GM18519 (cell line): ENCODE measurements at regions not wholly inside any gene's neighbourhood (a gene's known extent, or its start where the extent isn't known, plus 50 kb on each side); places are given as distances from the start of the nearest gene placed in this dataset.
"Not testable (repeated sequence)": the region's sequence is repeated elsewhere in the genome, so short reads cannot be mapped to it uniquely, and the experiment has no call there.

Experiments
- ATAC-seq: cut with Tn5 transposase; IDR thresholded peaks from one replicate; pipeline ENCODE4 v1.9.1; 2021; ENCODE audit warnings: mild to moderate bottlenecking, moderate library complexity; ENCODE audit not compliant: unreplicated experiment, low FRiP score

DNA sequence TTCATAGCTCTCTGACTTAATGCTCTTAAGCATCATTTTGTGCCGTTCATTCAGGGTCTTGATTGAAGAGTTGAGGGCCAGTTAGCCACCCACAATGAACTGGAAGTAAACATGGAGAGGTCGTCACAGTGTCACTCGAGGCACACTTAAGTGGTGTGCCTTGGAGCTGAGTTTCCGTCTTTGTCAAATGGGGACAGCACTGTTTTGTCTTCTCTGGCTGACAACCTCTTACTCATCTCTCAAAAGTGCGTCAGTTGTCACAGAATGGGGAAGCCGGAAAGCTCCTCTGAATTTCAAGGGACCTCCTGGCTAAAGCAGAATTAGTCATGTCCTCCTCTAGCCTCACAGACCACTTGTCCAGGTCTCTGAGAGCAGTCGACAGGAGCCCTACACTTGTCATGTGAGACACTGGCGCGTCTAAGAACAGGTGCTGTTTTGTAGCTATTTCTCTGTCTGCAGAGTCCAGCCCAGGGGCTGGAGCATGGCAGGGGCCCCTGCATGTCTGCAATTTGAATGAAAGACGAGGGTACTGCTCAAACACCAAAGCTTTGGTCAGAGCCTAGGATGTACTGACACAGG is 231.5 kb downstream of the NPIPA7 start:
- ATAC-seq: not testable (repeated sequence)

DNA sequence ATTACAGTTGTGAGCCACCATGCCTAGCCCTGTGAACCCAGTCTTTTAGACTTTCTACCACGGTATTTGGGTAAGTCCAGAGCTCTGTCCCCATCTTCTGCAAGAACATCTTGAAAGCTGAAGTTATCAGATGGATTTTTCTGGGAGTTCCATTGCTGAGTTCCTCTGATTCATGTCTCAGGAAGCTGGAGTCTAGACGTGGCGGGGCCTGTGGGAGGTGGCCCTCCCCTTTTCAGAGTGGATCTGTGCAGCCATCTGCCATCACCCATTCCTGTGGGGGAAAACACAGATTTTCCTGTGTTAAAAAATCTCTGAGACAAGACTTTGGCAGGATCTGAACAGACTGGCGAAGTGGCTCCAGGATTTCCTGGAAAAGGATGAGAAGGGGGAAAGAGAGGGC is 234.3 kb downstream of the NPIPA7 start:
- not testable (repeated sequence) for ATAC-seq

DNA sequence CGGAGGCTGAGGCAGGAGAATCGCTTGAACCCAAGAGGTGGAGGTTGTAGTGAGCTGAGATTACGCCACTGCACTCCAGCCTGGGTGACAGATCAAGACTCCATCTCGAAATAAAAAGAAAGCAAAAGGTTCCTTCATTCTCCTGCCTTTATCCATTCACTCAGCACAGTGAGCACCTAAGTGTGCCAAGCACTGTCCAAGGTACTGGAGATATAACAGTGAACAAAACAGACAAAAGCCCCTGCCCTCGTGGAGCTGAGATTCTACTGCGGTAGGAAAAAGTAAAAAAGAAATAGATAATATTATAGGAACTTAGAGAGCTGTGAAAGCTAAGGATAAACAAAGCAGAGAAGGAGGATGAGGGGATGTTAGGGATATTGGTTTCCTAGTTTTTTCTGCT is 235.5 kb downstream of the NPIPA7 start:
- not testable (repeated sequence) for ATAC-seq

DNA sequence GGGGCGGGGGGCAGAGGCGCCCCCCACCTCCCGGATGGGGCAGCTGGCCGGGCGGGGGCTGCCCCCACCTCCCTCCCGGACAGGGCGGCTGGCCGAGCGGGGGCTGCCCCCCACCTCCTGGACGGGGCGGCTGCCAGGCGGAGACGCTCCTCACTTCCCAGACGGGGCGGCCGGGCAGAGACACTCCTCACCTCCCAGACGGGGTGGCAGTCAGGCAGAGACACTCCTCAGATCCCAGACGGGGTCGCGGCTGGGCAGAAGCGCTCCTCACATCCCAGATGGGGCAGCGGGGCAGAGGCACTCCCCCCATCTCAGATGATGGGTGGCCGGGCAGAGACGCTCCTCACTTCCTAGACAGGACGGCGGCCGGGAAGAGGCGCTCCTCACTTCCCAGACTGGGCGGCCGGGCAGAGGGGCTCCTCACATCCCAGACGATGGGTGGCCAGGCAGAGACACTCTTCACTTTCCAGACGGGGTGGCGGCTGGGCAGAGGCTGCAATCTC is 240.1 kb downstream of the NPIPA7 start:
- ATAC-seq: not testable (repeated sequence)

DNA sequence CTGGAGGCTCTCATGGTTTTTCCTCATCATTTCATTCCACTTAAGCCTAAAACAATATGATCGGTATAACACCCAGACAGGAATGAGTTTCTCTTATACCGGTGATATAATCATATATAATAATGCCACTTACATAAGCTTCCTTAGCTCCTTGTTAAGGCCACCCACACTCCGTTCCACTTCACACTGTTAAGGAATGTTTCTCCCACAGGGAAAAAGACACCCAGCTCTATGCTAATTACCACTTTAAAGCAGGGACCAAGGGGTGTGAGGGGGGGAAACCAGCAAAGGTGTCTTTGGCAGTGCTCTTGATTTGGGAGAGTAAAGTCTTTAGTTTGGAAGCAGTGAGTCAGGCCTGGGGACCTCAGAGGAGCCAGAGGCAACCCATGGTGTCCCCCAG is 245.4 kb downstream of the NPIPA7 start:
- not testable (repeated sequence) for ATAC-seq

DNA sequence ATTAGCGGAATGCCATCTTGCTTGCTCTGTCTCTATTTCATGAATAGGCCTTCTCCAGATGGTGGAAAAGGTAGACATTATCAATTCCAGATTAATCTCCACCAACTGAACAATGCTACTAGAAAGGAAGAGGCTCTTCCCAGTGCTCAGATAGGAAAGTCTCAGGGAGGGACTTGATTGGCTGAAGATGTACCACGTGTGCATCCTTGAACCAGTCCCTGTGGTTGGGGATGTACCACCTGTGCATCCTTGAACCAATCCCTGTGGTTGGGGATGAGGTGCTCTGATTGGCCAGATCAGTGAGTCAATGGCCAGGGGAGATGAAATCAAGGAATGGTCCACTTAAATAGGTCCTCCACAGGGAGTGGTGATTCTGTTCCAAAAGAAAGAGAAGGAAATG is 246.2 kb downstream of the NPIPA7 start:
- not testable (repeated sequence) for ATAC-seq

DNA sequence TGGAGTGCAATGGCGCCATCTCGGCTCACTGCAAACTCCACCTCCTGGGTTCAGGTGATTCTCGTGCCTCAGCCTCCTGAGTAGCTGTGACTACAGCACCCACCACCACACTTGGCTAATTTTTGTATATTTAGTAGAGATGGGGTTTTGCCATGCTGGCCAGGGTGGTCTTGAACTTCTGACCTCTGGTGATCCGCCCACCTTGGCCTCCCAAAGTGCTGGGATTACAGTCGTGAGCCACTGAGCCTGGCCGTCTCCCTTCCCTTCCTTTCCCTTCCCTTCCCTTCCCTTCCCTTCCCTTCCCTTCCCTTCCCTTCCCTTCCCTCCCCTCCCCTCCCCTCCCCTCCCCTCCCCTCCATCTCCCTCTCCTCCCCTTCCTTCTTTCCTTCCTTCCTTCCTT is 248.9 kb downstream of the NPIPA7 start:
- not testable (repeated sequence) for ATAC-seq

DNA sequence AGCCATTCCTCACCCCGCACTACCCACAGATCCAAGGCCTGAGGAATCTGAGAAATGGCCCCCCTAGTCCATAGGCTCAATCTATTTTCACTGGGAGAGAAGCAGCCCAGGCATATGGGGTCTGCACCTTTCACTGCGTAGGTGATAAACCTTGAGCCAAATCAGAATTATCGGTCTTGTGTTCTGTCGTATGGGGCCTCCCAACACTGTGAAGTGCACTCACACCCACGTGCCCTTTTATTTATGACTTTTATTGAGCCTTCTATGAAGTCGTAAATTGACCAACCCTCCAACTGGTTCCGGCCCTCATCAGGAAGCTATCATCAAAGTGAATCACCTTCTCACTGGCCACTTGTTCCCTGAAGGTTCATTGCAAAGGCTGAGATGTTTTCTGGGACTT is 259.3 kb downstream of the NPIPA7 start:
- ATAC-seq: not testable (repeated sequence)

DNA sequence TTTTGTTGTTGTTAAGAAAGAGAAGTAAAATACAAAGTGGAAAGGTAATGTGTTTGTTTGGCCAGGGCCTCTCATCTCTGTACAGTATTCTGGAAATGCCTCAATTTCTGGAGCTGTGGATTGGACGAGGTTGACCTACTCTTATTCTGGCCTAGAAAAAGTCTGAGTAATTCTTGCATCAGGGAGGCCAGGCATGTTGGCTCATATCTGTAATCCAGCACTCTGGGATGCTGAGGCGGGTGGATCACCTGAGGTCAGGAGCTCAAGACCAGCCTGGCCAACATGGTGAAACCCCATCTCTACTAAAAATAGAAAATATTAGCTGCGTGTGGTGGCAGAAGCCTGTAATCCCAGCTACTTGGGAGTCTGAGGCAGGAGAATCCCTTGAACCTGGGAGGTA is 259.8 kb downstream of the NPIPA7 start:
- ATAC-seq: not testable (repeated sequence)

DNA sequence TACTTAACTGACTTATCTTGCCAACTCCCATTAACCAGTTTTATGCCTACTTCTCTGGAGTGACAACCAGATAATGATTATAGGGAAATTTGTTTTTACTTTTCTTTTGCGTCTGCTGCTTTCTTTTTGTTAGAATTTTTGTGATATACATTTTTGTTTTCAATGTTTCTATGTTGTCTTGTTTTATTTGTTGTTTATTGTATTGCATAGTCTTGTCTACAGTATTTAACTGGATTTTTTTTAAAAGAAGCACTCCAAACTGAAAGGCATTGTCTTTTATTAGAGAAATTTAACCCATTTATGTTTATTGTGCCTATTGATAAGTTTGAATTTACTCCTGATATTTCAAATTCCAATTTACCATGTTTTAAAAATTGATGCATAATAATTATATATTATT is 264.9 kb downstream of the NPIPA7 start:
- not testable (repeated sequence) for ATAC-seq

DNA sequence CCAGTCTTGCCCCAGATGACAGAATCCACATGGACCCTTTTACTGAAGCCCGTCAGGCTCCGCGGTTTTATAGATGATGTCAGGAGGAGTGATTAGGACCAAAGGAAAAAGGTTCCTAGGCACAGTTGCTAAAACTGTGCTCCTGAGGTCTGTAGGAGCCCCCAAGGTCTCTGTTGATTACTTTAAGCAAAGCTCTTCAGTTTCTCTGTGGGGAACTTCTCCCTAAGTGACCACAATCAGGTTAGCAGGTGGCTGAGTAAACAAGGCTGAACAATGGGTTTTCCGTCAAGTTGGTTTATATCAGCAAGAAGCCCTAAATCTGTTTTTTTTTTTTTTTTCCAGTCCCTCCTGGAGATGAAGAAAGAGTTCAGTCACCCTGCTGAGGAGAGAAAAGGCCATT is 269.1 kb downstream of the NPIPA7 start:
- not testable (repeated sequence) for ATAC-seq

DNA sequence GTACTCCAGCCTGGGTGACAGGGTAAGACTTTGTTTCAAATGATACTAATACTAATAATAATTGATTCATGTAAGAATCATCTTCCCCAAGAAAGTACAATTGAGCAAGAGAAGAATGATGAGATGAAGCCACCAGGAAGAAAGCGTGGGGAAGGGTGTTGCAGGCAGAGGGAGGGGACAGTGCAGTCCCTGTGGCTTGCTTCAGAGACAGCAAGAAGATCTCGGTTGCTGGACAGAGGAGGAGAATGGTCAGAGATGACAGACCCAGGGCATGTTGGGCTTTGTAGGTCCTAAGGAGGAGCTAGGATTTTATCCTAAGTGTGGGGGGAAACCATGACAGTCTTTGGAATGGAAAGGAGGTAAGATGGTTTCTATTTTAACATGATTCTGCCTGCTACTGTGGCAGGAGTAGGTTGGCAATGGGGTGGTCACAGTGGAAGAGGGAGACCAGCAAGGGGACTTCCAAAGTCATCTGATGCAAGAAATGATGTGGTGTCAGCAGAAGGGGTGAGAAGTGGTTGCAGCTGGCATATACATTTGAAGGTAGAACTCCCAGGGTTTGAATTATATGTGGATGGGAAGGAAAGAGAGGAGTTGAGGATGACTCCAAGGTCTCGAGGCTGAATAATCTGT is 293.4 kb downstream of the NPIPA7 start:
- ATAC-seq: not testable (repeated sequence)

DNA sequence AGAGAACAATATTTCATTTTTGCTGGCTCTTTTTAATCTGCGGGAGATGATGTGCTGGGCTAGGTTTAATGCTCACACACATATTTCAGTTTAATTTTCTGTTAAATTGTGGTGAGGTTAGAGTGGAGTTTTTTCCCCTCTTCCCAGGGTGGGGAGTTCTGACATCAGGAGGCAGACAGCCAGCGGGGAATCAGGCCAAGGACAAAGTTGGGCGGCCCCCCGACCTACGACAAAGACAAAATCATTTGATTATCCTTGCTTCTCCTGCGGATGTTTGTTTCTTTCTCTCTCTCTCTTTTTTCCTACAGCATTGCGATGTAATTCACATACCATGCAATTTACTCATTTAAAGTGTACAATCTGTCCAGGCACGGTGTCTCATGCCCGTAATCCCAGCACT is 295.9 kb downstream of the NPIPA7 start:
- not testable (repeated sequence) for ATAC-seq

DNA sequence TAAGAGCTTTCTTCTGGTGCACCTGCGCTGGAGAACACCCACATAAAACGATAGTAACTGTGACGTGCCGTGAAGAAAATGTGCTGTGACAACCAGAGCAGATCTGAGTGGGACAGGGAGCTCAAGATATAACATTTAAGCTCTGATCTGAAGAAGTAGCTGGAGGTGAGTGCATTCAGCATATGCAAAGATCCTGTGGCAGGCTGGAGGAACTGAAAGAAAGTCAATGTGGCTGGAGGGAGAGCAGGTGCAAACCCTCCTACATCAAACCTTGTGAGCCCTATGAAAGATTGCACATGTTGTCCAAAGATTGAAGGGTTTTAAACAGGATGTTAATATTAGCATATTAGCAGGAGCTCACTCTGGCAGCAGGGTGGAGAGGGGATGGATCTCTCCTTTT is 342.9 kb downstream of the NPIPA7 start:
- ATAC-seq: not testable (repeated sequence)

DNA sequence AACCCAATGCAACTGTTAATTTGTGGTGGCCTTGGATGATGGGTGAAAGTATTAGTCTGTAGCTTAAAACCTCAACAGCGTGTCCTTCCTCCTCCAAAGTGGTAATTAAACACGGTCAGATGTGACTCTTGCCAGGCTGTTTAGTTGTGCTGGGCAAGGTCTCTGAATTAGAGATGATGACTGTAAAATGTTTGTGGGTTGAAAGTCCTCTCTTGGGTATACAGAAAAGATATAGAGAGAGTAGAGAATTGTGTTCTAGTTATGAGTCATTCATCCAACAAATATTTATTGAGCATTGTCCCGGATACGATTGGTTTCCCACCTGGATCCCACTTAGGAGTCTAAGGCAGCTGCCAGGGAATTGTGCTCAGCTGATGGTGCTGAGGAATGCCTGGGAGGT is 343.7 kb downstream of the NPIPA7 start:
- not testable (repeated sequence) for ATAC-seq

DNA sequence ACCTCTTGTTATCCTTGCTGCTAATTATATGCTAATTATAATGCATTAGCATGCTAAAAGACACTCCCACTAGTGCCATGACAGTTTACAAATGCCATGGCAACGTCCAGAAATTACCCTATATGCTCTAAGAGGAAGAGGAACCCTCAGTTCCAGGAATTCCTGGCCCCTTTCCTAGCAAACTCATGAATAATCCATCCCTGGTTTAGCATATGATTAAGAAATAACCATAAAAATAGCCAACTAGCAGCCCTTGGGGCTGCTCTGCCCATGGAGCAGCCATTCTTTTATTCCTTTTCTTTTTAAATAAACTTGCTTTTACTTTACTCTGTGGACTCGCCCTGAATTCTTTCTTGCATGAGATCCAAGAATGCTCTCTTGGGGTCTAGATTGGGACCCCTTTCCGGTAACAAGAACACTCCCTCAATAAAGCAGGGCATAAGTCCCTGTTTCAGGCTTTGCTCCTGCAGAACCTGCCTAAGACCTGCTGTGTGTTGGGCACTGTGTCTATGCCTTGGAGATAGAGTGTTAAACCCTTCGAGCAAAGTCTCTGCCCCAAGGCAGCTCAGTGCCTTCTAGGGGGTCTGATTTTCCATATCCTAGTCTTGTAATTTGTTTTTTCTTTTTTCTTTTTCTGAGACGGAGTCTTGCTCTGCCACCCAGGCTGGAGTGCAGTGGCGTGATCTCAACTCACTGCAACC is 345.0 kb downstream of the NPIPA7 start:
- not testable (repeated sequence) for ATAC-seq

DNA sequence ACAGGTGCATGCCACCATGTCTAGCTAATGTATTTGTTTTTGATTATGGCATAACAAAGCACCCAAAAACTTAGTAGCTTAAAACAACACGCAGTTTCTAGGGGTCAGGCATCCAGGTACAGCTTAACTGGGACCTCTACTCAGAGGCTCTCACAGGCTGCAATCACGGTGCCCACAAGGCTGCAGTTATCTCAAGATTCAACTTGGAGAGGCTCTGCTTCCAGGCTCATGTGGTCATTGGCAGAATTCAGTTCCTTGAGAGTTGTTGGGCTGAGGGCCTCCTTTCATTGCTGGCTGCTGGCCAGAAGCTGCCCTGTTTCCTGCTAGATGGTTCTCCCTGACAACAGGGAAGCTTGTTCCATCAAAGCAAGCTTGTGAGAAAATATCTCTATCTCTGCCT is 348.1 kb downstream of the NPIPA7 start:
- not testable (repeated sequence) for ATAC-seq

DNA sequence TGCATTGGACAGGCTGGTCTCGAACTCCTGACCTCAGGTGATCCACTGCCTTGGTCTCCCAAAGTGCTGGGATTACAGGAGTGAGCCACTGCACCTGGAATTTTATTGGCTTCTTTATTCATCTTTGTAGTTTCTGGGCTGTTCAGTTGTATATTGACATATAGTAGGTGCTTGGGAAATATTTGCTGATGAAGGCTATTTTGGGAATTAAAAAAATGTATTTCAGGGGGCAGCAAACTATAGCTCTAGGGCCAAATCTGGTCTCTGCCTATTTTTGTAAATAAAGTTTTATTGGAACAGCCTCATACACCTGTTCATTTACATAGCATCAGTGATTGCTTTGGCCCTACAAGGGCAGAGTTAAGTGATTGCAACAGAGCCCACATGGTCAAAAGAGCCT is 363.6 kb downstream of the NPIPA7 start:
- not testable (repeated sequence) for ATAC-seq

DNA sequence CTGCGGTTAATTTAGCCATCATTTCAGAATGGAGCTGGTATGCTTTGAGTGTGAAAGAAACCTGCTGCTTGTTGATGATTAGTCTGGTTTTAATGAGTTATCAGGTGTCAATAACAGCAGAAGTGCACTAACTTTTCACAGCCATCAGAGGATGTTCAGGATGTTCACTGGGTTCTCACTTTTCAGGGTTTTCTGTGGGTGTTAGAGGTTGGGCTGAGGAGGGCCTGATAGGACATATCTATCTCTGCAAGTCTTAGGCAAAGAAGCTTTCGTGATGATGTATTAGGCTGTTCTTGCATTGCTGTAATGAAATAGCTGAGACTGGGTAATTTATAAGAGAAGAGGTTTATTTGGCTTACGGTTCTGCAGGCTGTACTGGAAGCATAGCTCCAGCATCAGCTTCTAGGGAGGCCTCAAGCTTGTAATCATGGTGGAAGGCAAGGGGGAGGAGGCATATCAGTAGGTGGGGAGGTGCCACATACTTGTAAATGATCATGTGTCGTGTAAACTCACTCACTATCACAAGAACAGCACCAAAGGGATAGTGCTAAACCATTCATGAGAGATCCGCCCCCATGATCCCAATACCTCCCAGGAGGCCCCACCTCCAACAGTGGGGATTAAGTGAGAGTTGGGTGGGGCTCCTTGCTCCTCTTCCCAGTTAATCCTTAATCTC is 376.2 kb downstream of the NPIPA7 start:
- ATAC-seq: not testable (repeated sequence)

DNA sequence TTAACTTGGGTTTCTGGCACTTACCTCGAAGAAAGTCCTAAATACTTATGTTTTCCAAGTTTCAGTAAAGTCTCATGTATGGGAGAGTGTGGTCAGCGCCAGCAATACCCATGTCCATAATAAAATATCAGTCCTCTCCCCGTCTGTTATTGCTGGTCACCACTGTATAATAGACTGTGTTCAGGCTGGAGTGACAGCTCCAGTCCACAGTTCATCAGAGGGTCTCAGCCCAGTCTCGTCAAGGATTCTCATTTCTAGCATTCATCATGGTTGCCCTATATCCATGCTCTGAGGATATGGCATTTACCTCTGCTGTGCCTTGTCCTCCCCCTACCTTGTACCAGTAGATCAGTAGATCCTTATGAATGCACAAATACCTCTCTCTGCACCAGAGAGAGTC is 384.5 kb downstream of the NPIPA7 start:
- no peak for ATAC-seq

DNA sequence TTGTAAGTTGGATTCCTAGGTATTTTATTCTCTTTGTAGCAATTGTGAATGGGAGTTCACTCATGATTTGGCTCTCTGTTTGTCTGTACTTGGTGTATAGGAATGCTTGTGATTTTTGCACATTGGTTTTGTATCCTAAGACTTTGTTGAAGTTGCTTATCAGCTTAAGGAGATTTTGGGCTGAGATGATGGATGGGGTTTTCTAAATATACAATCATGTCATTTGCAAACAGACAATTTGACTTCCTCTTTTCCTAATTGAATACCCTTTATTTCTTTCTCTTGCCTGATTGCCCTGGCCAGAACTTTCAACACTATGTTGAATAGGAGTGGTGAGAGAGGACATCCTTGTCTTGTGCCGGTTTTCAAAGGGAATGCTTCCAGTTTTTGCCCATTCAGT is 391.8 kb downstream of the NPIPA7 start:
- not testable (repeated sequence) for ATAC-seq
